ENCODE measurements at regions not wholly inside any gene's neighbourhood (a gene's known extent, or its start where the extent isn't known, plus 50 kb on each side); places are given as distances from the start of the nearest gene placed in this dataset.

DNA sequence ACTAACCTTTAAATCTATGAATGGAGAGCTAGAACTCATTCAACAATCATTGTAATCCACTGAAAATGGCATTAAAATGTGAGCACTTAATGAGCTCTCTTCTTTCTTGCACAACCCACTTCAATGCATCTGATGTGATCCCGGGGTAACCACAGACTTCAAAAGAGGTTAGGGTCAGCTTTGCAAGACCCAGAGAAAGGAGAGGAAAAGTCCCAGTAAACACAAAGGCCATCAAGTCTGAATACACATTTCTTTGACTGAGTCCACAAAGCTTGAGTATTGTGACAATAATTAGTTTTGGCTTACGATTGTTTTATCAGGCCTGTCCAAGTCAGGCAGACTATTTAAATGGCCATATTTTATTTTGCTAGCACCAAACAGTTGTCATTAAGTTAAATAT, 148.8 kb upstream of the ZNF608 start:
- H3K4me1 ChIP-seq: peaks cover 0 to 3% (median 0%) of the 10 kb centered on the region in 4 donors
- TF ChIP-seq EP300 (IDR thresholded peaks at IDR 0.05; ENCODE audit: low read depth) (no peak), POLR2AphosphoS5 (IDR thresholded peaks at IDR 0.05) (no peak), POLR2A (IDR thresholded peaks at IDR 0.05) (no peak)
- TF ChIP-seq, protein P1, sequence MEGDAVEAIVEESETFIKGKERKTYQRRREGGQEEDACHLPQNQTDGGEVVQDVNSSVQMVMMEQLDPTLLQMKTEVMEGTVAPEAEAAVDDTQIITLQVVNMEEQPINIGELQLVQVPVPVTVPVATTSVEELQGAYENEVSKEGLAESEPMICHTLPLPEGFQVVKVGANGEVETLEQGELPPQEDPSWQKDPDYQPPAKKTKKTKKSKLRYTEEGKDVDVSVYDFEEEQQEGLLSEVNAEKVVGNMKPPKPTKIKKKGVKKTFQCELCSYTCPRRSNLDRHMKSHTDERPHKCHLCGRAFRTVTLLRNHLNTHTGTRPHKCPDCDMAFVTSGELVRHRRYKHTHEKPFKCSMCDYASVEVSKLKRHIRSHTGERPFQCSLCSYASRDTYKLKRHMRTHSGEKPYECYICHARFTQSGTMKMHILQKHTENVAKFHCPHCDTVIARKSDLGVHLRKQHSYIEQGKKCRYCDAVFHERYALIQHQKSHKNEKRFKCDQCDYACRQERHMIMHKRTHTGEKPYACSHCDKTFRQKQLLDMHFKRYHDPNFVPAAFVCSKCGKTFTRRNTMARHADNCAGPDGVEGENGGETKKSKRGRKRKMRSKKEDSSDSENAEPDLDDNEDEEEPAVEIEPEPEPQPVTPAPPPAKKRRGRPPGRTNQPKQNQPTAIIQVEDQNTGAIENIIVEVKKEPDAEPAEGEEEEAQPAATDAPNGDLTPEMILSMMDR (IDR thresholded peaks at IDR 0.05): no peak
- 67 to 84% methylated on average over 2 of the region's 2 CpGs for WGBS, 2 donors (ENCODE audit: low coverage in 1 of 2)
- no peaks in the 10 kb centered on the region for H3K9me3 ChIP-seq
- in situ Hi-C loops (cut with MboI; ENCODE audit: low pct_ligation_motif_present in 1 of 4, low pct_unique_long_range_greater_than_20kb in 1 of 4, low sequenced_read_pairs in 3 of 4): no loop called here
- no peak overlapping the region for H3K4me3 ChIP-seq
- no peaks in the 10 kb centered on the region for H3K27me3 ChIP-seq
- H3K36me3 ChIP-seq: no peaks in the 10 kb centered on the region
- no peak overlapping the region for H3K27ac ChIP-seq
- no peak for DNase-seq
- intact Hi-C loops (cut with DNase I; ENCODE audit: low total_unique reads): no loop called here

GRCh38 chr5:124901081-124901480, 154.6 kb upstream of the ZNF608 start:
- in situ Hi-C loops (cut with MboI; ENCODE audit: low pct_ligation_motif_present in 1 of 4, low pct_unique_long_range_greater_than_20kb in 1 of 4, low sequenced_read_pairs in 3 of 4): no loop called here
- H3K27ac ChIP-seq: no peak overlapping the region

DNA sequence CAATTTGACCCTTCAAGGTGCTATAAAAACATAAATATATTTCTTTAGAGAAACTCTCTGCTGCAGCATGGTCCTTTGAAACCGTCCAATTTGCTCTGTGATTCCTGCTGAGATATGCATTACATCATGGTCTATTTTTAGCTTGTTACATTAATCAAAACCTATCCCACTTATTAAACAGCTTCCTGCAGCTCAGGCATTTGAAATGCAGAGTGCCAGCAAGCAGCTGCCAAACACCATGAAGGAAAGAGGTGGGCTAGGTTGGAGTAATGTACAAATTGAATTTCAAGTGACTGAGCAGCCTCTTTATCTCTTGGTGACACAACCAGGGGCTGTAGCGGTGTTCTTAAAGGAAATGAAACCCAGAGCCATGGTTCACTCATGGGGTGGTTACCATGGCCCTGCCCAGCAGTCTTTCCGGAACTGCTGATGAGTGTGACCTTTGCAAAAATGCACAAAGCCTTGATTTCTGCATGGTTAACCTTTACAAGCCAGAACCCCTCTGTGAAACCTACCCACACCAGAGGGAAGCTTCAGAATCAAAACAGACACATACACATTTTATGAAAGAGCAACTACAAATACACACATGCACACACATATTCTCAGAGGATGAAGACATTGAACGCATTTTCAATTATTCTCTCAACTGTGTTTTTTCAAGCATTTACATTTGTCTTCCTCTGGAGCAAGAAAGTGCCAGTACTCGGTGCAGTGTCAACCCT, 155.8 kb upstream of the ZNF608 start:
- DNase-seq: no peak
- in situ Hi-C loops (cut with MboI; ENCODE audit: low pct_ligation_motif_present in 1 of 4, low pct_unique_long_range_greater_than_20kb in 1 of 4, low sequenced_read_pairs in 3 of 4) (no loop called here), intact Hi-C loops (cut with DNase I; ENCODE audit: low total_unique reads) (no loop called here)
- Histone ChIP-seq H3K4me3 (no peak overlapping the region), H3K27ac (no peak overlapping the region), H3K9me3 (no peaks in the 10 kb centered on the region), H3K4me1 (peaks cover 14 to 25% (median 17%) of the 10 kb centered on the region in 4 donors), H3K36me3 (no peaks in the 10 kb centered on the region), H3K27me3 (no peaks in the 10 kb centered on the region)
- no peak for TF ChIP-seq EP300 (IDR thresholded peaks at IDR 0.05; ENCODE audit: low read depth)
- no peak for TF ChIP-seq POLR2A (IDR thresholded peaks at IDR 0.05)
- TF ChIP-seq POLR2AphosphoS5 (IDR thresholded peaks at IDR 0.05): no peak
- TF ChIP-seq, protein P1 (IDR thresholded peaks at IDR 0.05): no peak
- 23 to 38% methylated on average over 2 to 5 of the region's 5 CpGs for WGBS, 2 donors (ENCODE audit: low coverage in 1 of 2)

More at GRCh38 chr5:124901081-124901480, 154.6 kb upstream of the ZNF608 start:
- Histone ChIP-seq H3K4me1 (peaks cover 2 to 13% (median 5%) of the 10 kb centered on the region in 4 donors), H3K36me3 (no peaks in the 10 kb centered on the region), H3K27me3 (no peaks in the 10 kb centered on the region), H3K9me3 (no peaks in the 10 kb centered on the region), H3K4me3 (no peak overlapping the region)
- intact Hi-C loops (cut with DNase I; ENCODE audit: low total_unique reads): no loop called here
- TF ChIP-seq POLR2AphosphoS5 (IDR thresholded peaks at IDR 0.05) (no peak), POLR2A (IDR thresholded peaks at IDR 0.05) (no peak), EP300 (IDR thresholded peaks at IDR 0.05; ENCODE audit: low read depth) (no peak)
- TF ChIP-seq, protein P1 (IDR thresholded peaks at IDR 0.05): no peak
- DNase-seq: no peak

- H3K4me3 ChIP-seq: no peak overlapping the region
- in situ Hi-C loops (cut with MboI; ENCODE audit: low pct_ligation_motif_present in 1 of 4, low pct_unique_long_range_greater_than_20kb in 1 of 4, low sequenced_read_pairs in 3 of 4) (no loop called here), intact Hi-C loops (cut with DNase I; ENCODE audit: low total_unique reads) (no loop called here)
- peak overlapping the region; percentile 59 to 85 (median 76) for H3K27ac ChIP-seq
- no peak for TF ChIP-seq EP300 (IDR thresholded peaks at IDR 0.05; ENCODE audit: low read depth)
- TF ChIP-seq POLR2A (IDR thresholded peaks at IDR 0.05): no peak
- no peak for TF ChIP-seq POLR2AphosphoS5 (IDR thresholded peaks at IDR 0.05)
- TF ChIP-seq, protein P1 (IDR thresholded peaks at IDR 0.05): no peak
- peaks cover 25 to 51% (median 33%) of the 10 kb centered on the region in 4 donors for H3K4me1 ChIP-seq
- DNase-seq: no peak
- 67 to 80% methylated on average over 1 to 2 of the region's 2 CpGs for WGBS, 2 donors (ENCODE audit: low coverage in 1 of 2)
- H3K36me3 ChIP-seq: no peaks in the 10 kb centered on the region
- no peaks in the 10 kb centered on the region for H3K27me3 ChIP-seq
- no peaks in the 10 kb centered on the region for H3K9me3 ChIP-seq
Observed at GRCh38 chr5:124905256-124906130, 159.1 kb upstream of the ZNF608 start.
